Activated T-cell treated with anti-CD3 and anti-CD28 coated beads, Interleukin-2, amount 50 U/mL, for 48 hours (primary cell): ENCODE measurements at regions not wholly inside any gene's neighbourhood (a gene's known extent, or its start where the extent isn't known, plus 50 kb on each side); places are given as distances from the start of the nearest gene placed in this dataset.
"Not testable (repeated sequence)": the region's sequence is repeated elsewhere in the genome, so short reads cannot be mapped to it uniquely, and the experiment has no call there.

Source experiments
- DNase-seq, 2 experiments: peaks; one replicate each; pipeline ENCODE4 v3.0.0-alpha.2; 2020

DNA sequence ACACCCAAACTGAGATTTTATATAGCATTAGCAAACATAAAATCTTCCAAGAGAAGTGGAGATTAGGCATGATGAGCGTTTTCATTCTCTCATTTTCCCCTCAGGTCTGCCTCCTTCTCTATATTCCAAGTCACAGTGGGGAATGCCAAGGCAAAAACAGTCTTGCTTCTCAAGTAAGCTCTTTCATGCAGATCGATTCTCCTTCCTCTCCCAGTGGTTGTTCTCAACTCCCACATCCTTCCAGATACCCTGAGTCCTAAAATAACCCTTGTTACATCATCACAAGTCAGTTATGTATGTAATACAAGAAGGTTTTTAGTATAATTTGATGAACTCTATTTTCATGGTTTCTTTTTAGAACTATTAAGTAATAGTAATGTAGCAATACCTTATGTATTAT lies 150.6 kb downstream of the TXNL1 start:
- no peak for DNase-seq

DNA sequence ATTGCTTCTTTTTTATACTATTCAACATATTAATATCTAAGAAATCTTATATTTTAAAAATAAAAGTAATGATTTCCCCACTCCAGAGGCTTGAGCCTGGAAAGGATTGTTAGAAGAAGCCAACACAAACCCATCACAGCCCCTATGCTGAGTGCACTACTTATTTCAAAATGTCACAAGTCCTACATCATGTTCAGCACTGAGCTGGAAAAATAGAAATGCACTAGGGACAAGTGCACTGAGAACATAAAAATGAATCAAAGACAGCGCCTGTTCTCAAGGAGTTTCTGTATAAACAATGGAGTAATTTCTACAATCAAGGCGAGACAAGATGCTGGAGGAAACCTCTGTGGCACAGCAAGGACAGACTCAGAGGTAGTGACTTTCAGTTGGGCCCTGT lies 155.0 kb downstream of the TXNL1 start:
- DNase-seq: no peak

DNA sequence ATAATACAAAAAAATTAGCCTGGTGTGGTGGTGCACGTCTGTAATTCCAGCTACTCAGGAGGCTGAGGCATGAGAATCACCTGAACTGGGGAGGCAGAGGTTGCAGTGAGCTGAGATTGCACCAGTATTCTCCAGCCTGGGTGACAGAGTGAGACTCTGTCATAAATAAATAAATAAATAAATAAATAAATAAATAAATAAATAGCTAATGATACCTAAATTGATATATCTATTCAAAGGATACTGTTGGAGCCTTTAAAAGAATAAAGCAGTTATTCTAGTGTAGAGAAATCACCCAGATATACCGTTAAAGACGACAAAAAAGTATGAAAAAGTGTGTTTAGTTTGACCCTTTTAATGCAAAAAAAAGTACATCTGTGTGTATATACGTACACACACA lies 155.6 kb downstream of the TXNL1 start:
- not testable (repeated sequence) for DNase-seq

- DNase-seq: no peak
These were observed 156.6 kb downstream of the TXNL1 start for GRCh38 chr18:56481751-56482150.

GRCh38 chr18:56479841-56480240 lies 158.6 kb downstream of the TXNL1 start:
- no peak for DNase-seq

- no peak for DNase-seq
These were observed 163.1 kb downstream of the TXNL1 start for GRCh38 chr18:56475250-56475649.

- no peak for DNase-seq
These were observed 164.9 kb downstream of the TXNL1 start for GRCh38 chr18:56473400-56474024.

DNA sequence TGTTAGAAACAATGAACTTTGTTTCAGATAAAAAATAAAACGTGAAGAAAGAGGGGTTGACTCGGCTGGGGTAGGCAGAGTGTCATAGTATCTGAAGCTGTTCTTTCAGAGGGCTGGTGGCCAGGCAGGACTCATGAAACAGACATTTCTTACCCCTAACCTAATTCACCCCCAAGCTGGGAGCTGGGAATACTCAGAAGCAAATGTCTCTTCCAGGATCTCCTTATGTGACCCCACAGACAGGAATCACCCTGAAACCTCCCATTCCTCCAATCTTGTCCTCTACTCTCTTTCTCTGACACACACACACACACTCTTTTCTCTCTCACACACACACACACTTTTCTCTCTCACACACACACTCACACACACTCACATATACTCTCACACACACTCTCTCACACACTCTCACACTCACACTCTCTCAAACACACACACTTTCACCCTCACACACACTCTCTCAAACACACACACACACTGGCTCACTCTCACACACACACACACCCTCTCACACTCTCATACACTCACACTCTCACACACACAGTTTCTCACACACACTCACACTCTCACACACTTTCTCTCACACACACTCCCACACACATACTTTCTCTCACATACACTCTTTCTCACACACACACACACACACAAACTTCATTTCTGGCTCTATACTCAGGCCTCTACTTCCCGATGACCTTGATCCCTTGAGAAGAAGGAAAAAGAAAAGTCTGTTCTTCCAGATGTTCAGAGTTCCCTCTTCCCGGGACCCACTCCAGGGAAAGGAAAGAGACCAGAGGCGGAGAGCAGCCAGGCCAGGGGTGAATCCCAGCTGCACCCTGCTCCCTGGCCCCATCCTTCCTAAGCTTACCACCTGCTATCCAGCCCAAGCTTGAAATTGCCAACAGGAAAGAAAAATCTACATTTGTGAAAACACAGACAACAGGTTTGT lies 167.7 kb downstream of the TXNL1 start:
- no peak for DNase-seq

DNA sequence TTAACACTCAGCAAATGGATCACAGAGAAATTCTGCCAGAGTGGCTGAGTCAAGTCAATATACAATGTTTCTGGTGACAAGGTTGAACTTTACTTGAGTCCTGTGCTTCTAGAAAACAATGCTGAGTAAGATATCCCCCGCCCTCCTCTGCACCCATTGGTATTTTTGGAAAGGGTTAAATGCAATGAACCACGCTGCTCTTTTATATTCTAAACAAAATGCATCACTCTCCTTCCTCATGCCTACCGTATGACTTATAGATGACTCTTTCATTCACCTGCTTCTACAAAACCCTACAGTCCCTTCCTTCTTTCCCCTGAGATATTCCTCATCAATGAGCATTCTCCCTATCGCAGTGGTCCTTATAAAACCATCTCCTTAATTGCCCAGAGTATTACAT lies 168.8 kb downstream of the TXNL1 start:
- DNase-seq: no peak

GRCh38 chr18:56468396-56468795 lies 170.0 kb downstream of the TXNL1 start:
- no peak for DNase-seq

GRCh38 chr18:56462276-56462675 lies 176.1 kb downstream of the TXNL1 start:
- DNase-seq: no peak

GRCh38 chr18:56461151-56461550 lies 177.2 kb downstream of the TXNL1 start:
- DNase-seq: no peak

DNA sequence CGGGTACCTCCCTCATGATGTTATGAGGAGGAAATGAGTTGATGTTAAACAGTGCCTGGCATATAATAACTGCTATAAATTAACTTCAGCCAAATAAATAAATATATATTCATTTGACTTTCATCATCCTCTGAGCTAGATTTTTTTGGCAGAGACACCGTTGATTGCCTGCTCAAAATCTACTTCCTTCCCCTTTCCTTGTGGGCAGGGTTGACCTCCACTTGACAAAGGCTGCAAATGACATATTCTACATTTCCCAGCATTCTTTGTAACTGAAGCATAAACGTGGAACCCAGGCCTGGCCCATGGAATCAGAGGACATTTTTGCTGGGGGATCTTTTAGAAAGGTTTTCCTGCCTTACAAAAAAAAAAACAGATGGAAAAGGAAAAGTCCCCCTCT lies 177.8 kb downstream of the TXNL1 start:
- no peak for DNase-seq

GRCh38 chr18:56458770-56459712 lies 179.4 kb downstream of the TXNL1 start:
- DNase-seq: no peak

DNA sequence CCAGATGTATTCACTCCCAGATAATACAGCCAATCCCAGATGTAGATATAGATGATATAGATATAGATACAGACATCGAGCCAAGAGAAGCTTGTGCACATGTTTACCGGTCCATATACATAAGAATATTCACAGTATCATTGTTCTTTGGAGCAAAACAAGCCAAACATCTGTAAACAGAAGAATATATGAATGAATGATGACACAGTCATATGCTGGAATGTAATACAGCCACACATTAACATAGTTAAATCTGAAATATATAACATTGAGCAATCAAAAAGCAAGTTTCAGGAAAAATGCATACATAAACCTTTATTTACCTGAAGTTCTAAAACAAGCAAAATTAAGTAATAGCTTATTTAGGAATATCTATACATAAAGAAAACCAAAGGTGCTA lies 182.5 kb downstream of the TXNL1 start:
- DNase-seq: no peak

DNA sequence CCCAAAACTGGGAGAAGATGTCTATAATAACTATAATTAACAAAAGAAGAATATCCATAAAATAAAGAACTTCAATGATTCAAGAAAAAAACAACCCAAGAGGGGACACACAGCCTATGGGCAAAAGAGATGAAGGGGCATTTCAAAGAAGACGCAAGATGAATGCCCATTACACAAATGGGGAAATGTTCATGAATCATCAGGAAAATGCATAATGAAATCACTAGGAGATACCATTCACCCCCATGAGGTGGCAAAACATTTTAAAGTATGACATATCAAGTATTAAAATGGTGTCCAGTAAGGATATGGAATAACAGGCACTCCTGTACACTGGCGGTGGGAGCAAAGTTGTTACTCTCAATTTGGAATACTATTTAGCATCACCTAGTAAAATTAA lies 183.3 kb downstream of the TXNL1 start:
- DNase-seq: no peak

DNA sequence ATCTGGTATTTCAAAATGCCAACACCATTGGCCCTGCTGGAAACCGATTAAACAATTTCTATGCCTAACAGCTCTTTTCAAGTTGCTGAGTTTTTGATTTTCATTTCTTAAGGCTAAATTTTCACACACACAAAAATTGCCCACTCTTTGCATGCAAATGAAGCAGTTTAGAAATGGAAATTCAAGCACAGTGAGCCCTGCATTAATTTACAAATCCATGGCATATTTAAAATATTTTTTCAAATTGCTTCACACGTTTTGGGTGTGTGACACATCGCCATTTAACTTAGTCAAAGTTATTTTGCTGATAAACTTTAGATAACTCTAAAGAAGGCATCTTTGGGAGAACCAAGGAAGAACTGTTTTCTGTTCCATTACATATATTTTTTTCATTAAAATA lies 184.8 kb downstream of the TXNL1 start:
- no peak for DNase-seq

DNA sequence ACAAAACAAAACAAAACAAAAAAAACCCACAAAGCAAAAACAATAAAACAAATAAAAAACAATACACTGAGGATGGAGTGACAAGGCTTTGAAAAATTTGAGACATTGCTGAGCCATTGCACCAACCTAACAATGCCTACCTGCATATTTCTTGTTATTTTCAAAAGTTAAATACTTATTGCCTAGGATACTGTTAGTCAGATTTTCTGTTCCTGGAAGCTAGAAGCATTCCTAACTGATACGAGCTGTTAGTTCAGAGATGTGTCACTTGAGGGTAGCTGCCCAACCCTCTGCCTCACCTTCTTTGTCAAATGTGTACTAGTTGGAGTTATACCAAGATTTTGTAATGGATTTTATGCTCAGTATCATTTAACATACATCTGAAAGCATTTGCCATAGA lies 187.2 kb downstream of the TXNL1 start:
- DNase-seq: no peak

GRCh38 chr18:56448751-56449150 lies 189.6 kb downstream of the TXNL1 start:
- no peak for DNase-seq

GRCh38 chr18:56445422-56445821 lies 193.0 kb downstream of the TXNL1 start:
- DNase-seq: no peak

- DNase-seq: no peak
These were observed 194.2 kb downstream of the TXNL1 start for GRCh38 chr18:56444201-56444600.

DNA sequence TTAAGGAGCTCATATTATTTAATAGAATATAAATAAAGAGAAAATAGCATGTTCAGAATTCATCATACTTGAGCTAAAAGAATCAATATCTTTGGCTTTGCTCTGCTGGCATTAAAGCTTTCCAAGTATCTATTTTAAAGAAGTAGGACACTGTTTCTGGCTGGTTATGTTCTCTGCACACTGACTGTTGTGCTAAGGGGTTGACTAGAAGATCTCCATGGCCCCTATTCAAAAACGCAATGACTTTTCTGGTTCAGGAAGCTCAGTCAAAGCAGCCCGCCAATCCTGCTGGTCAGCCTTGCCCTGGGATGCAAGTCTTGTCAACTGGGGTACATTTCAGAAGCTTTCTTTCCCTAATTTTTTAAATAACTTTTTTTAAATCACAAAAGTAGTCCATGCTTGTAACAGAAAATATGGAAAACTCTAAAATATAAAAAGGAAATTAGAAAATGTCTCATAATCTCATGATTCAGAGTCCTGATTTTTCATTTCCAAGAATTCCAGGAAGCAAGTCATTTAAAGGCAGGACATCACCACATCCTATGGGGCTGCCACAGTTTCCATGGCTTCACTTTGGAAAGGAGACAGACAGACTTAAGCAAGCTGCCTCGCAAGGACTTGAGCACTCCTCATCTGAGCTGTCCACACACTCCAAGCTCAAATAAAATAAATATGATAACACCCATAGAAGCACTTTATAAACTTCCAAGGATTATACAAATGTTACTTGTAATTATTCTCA lies 195.1 kb downstream of the TXNL1 start:
- DNase-seq: no peak

DNA sequence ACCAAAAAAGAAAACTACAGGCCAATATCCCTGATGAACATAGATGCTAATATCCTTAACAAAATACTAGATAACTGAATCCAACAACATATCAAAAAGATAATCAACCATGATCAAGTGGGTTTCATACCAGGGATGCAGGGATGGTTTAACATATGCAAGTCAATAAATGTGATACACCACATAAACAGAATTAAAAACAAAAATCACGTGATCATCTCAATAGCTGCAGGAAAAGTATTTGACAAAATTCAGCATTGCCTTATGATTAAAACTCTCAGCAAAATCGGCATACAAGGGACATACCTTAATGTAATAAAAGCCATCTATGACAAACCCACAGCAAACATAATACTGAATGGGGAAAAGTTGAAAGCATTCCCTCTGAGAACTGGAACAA lies 199.9 kb downstream of the TXNL1 start:
- DNase-seq: not testable (repeated sequence)
